ENCODE measurements at regions not wholly inside any gene's neighbourhood (a gene's known extent, or its start where the extent isn't known, plus 50 kb on each side); places are given as distances from the start of the nearest gene placed in this dataset.
"Not testable (repeated sequence)": the region's sequence is repeated elsewhere in the genome, so short reads cannot be mapped to it uniquely, and the experiment has no call there.

DNA sequence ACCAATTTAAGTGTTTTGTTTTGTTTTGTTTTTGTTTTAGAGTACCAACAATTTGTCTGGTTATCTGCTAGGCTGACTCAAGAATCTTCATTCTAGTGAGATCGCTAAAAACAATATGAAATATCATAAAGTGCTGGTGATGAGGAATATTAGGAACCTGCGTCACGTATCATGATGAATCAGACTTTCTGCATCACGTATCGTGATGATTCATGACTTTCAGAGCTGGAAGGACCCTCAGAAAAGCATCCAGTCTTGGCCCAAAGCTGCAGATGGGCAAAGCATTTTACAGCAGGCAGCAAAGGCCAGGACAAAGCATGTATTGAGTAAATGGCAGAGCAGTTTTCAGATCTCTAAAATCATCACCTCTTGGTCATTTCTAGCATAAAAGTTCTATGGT, 278.0 kb upstream of the BOD1L1 start:
- no peaks in the 10 kb centered on the region for H3K27me3 ChIP-seq
- no peaks in the 10 kb centered on the region for H3K36me3 ChIP-seq
- H3K4me3 ChIP-seq, result no peak overlapping the region
- H3K9me3 ChIP-seq, result no peaks in the 10 kb centered on the region
- no peak for DNase-seq

DNA sequence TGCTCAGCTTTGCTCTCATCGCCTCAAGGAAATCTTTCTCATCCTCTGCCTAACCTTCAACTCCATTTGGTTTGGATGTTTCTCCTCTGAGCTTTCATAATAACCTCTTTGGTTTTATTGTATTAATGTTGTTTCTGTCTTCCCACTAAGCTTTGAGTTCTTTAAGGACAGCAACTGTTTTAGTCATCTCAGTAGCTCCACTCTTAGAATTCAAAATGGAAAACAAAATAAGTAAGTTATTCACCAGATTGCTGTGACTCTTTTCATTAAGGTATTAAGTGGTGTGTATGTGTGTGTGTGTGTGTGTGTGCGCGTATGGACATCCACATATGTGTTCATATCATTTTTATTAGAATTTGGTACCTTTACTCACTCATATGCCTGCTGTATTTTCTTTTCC, 279.2 kb upstream of the BOD1L1 start:
- no peaks in the 10 kb centered on the region for H3K36me3 ChIP-seq
- no peaks in the 10 kb centered on the region for H3K9me3 ChIP-seq
- no peaks in the 10 kb centered on the region for H3K27me3 ChIP-seq
- no peak overlapping the region for H3K4me3 ChIP-seq
- no peak for DNase-seq

DNA sequence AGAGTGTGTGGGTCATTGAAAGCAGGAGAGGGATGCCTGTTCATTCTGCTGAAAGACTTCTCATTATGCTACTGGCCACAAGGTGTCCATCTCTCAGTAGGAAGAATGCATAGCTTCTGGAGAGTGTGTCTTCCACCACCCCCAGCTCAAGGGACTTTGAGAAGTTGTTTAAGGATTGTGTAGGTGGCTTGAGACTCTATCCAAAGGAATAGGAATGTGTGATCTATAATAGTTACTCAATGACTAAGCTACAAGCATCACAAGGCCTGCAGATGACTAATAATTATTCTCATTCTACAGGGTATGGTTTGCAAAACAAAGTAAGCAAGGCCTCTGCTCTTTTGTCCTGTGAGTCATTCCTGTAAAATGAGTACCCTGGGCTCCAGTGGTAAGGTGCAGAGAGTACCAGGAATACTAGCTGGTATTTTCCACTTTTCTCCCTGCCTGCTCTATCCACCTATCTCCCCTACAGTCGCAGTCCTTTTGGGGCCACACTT, 279.8 kb upstream of the BOD1L1 start:
- peak; percentile 70 for DNase-seq
- no peaks in the 10 kb centered on the region for H3K9me3 ChIP-seq
- H3K27me3 ChIP-seq, result no peaks in the 10 kb centered on the region
- H3K4me3 ChIP-seq, result no peak overlapping the region
- no peaks in the 10 kb centered on the region for H3K36me3 ChIP-seq

DNA sequence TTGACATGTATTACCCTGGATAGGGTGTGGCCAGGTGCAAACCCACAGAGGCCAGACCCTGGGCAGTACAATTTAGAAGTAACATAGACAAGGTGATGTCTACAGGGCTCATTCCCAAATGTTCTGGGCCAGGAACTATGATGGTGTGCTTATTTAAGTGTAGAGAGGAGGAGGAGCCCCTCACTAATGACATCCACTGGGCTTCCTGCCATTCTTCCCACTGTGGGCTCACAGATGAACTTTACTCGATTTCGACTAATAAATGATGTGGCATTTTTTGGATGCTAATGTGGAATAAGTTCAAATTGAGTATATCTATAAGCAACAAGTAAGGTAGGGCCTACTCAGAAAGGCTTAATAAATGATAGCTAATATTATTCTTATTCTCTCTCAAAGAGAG, 280.9 kb upstream of the BOD1L1 start:
- Histone ChIP-seq H3K36me3 (no peaks in the 10 kb centered on the region), H3K27me3 (no peaks in the 10 kb centered on the region)
- no peak for DNase-seq

DNA sequence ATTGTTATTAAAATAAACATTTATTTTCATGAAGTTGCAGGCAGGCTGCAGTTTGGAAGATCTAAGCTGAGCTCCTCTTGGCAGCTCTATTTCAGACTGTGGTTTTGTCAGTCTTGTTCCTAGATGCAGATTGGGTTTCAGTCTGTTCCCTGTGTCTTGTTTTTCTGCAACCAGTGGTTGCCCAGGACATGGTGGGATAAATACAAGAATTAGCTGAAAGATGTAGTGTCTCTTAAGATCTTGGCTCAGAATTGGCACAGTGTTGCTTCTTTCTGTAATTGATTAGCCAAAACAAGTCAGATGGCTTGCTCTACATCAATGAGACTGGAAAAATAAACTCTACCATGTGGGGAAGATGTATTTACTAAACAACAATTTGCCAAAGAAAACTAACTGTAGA, 283.0 kb upstream of the BOD1L1 start:
- Histone ChIP-seq H3K36me3 (no peaks in the 10 kb centered on the region), H3K4me3 (no peak overlapping the region), H3K9me3 (no peaks in the 10 kb centered on the region)

More for the DNA sequence above, 280.9 kb upstream of the BOD1L1 start:
- Histone ChIP-seq H3K4me3 (no peak overlapping the region), H3K9me3 (no peaks in the 10 kb centered on the region)

DNA sequence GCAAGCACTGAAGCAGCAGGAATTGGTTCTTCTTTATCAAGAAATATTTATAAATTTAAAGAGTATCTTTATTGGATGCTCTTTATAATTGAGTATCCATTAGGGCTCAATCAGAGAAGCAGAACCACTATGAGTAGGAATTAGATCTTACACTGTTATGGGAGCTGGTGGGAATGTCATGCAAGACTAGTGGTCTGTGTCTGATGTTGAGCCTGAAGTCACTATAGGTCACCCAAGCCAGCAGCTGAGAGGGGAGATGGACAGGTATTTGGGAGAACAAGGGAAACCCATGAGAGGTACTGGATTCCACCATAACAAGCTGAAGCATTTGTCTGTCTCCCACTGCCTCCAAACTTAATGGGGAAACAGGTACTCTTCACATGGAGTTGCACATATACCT, 283.7 kb upstream of the BOD1L1 start:
- Histone ChIP-seq H3K36me3 (no peaks in the 10 kb centered on the region), H3K27me3 (no peaks in the 10 kb centered on the region), H3K9me3 (no peaks in the 10 kb centered on the region), H3K4me3 (no peak overlapping the region)
- no peak for DNase-seq

More for the DNA sequence above, 283.0 kb upstream of the BOD1L1 start:
- H3K27me3 ChIP-seq, result no peaks in the 10 kb centered on the region
- DNase-seq, result no peak

DNA sequence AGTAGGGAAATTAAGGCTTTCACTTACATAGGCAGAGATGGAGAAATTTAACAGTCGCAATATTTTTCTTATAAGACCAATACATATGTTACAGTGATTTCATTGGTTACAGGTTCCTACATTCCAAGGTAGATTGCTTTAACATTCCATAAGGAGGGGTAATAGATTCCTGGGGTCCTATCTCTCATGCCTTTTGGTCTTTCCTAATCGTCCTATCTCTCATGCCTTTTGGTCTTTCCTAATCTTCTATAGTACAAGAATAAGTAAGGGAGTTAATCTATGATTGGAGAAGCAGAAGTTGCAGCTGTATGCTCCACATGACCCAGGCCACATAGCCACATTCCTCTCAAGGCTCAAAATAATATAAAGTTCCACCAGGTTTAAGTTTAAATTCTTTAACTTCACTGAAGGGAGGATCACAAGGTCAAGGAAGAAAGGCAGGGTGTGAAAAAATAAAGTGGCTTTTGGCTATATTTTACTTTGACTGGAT, 285.0 kb upstream of the BOD1L1 start:
- no peak for DNase-seq

DNA sequence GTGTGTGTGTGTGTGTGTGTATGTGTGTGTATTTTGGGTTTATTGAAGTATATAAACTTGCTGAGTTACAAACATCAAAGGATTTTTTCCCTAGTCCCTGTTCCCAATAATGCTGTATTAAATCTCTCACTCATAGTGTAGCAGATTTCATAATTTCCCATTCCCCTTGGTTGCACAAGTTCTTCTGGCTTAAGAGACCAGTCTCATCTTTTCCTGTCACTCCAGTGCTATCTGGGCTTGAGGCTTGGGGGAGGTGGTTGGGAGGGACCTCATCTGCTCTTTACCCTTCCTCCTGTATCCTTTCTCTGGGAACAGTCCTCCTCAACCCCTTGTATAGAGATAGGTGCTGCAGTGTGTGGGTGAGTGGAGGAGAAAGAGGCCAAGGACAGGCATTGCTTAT, 285.4 kb upstream of the BOD1L1 start:
- Histone ChIP-seq H3K36me3 (no peaks in the 10 kb centered on the region), H3K27me3 (no peaks in the 10 kb centered on the region), H3K4me3 (no peak overlapping the region), H3K9me3 (no peaks in the 10 kb centered on the region)
- no peak for DNase-seq

More for the DNA sequence above, 285.0 kb upstream of the BOD1L1 start:
- Histone ChIP-seq H3K36me3 (no peaks in the 10 kb centered on the region), H3K27me3 (no peaks in the 10 kb centered on the region), H3K9me3 (no peaks in the 10 kb centered on the region), H3K4me3 (no peak overlapping the region)

DNA sequence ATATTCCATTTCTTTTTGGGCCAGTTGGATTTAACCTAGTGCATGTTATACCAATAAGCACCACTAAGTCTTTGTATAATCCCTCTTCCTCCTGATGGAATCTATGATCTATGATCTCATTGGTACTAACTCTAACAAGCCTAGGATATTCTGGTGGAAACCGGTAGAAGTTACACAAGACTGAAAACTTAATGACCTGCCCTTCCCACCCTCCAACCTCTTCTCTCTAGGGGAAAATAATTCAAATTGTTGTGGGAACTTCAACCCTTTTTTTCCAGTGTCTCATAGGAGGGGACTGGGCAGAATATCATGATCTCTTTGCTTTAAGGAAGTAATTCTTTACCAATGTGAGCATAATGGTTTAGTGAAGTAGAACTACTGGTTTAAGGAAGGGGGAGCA, 289.5 kb upstream of the BOD1L1 start:
- Histone ChIP-seq H3K36me3 (no peaks in the 10 kb centered on the region), H3K9me3 (no peaks in the 10 kb centered on the region), H3K27me3 (no peaks in the 10 kb centered on the region), H3K4me3 (no peak overlapping the region)
- no peak for DNase-seq

DNA sequence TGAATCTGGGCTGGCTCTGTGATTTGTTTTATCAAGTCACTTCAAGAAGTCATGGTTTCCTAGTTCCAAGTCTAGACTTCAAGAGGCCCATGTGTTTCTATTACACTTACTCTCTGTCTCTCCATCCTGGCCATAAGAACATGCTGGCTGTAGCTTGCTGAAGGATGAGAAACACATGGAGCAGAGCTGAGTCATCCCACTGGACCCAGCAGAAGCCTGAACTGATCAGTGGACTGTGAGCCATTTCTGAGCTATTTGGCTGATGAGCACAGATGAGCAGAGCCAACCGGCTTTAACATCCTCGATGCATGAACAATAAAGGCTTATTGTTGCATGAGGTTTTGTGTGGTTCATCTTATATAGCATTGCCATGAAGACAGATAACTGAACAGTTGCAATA, 290.6 kb upstream of the BOD1L1 start:
- Histone ChIP-seq H3K36me3 (no peaks in the 10 kb centered on the region), H3K9me3 (no peaks in the 10 kb centered on the region), H3K4me3 (no peak overlapping the region), H3K27me3 (no peaks in the 10 kb centered on the region)
- DNase-seq, result peak; percentile 90

DNA sequence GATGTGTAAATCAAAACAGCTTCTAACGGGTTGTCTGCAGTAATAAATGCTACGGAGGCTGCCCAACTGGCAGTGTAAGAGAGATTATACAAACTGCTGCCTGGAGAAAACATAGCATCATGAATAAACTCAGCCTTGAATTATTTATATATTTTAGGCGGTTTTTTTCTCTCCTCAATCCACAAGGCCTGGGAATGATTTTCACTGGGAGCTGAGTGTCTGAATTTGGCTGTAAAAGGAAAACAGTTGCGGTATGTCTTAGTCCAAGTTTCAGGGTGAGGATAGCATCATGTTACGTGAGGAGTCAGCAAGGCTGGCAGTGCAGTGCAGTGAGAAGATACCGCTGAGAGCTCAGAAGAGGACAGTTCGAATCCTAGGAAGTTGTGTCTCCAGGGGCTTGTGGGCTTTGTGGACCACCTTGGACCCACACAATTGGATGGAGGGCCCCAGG, 291.5 kb upstream of the BOD1L1 start:
- Histone ChIP-seq H3K4me3 (no peak overlapping the region), H3K9me3 (no peaks in the 10 kb centered on the region), H3K36me3 (no peaks in the 10 kb centered on the region), H3K27me3 (no peaks in the 10 kb centered on the region)
- DNase-seq, result peak; percentile 75

DNA sequence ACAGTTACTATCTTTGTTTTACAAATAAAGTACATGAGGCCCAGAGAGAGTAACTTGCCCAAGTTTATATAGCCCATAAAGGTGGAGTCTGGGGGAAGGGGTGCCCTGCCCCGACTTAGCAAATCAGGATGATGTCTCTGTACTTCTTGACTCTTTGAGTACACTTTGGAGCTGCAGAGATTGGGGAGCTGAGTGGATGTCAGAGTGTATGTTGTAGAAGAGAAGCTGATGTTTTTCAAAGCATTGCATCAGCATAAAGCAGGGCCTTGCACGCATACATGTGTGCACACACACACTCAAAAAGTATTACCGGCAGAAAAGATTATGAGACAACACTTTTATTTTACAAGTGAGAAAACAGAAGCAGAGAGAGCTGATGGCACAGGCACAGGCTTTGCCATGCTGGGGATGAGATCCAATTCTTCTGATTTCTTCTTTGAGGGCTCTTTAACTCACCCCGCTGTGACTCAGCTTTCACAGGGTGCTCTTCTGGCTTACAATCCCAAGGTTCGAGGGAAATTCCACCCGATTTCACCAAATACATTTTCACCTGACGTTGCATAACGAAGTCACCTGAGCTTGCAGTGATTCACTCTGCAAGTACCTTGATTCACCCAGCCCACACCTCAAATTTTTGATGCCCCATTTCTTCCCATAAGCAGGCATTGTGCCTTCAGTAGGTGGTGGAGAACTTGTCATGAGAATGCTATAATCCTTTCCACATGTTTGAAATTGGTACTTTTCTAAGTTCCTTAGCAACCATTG, 292.8 kb upstream of the BOD1L1 start:
- DNase-seq, result peak; percentile 25
- Histone ChIP-seq H3K9me3 (no peaks in the 10 kb centered on the region), H3K4me3 (no peak overlapping the region), H3K36me3 (no peaks in the 10 kb centered on the region), H3K27me3 (no peaks in the 10 kb centered on the region)

DNA sequence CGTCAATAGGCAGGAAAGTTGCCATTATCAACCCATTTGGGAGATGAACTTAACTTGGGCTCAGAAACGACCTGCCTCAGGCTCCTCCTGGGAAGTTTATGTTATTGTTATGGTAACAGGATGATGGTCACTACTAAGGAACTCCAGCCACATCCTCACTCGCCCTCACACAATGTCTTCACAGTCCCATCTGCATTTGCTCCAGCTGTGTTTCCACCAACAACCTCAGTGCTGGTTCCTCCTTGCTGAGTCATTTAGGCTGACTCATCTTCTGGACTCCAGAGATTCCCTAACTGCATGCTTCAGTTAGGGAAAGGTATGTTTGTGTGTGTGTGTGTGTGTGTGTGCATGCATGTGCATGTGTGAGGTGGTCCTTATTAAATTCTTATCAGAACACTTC, 293.4 kb upstream of the BOD1L1 start:
- Histone ChIP-seq H3K9me3 (peaks cover 2% of the 10 kb centered on the region; the same call in 1 of the 2 replicates), H3K4me3 (no peak overlapping the region), H3K36me3 (no peaks in the 10 kb centered on the region), H3K27me3 (no peaks in the 10 kb centered on the region)
- peak; percentile 92 for DNase-seq

DNA sequence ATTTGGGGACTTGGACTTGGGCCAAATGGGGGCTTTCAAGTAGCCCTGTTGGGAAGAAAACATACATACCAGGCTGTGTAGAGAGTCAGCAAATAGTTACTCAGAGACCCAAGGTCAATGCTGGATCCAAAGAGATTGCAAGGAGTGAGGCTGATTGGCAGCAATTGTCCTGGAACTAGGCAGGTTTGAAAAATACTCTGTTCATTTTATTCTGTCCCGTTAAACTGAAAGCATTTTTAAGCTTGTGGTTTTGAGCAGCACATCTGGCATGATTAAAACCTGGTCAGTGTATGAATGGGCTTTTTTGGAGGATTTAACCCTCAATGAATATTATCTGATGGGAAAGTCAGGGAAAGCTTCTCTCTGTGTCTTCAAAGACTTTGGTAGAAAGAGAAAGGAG, 294.3 kb upstream of the BOD1L1 start:
- H3K4me3 ChIP-seq, result no peak overlapping the region
- peaks cover 2% of the 10 kb centered on the region; the same call in 1 of the 2 replicates for H3K9me3 ChIP-seq
- no peaks in the 10 kb centered on the region for H3K27me3 ChIP-seq
- DNase-seq, result no peak
- H3K36me3 ChIP-seq, result no peaks in the 10 kb centered on the region

DNA sequence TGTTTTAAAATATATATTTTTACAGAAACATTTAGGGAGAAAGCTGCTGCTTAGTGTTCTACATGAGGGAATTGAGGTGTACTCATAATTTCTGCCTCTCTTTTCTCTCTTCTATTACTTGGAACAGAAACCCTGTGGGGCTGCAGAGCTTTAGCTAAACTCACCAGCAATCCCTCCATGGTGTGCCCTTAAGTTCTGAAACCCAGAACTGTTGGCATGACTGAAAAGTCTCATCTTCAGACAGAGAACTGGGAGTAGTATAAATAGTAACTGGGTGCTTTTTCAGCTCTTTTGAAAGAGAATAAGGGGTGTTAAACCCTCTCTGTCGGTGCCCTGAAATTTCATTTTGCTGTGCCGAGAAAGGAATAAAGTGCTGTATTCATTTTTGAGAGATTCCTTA, 294.9 kb upstream of the BOD1L1 start:
- Histone ChIP-seq H3K36me3 (no peaks in the 10 kb centered on the region), H3K27me3 (no peaks in the 10 kb centered on the region), H3K4me3 (no peak overlapping the region), H3K9me3 (peaks cover 2% of the 10 kb centered on the region; the same call in 1 of the 2 replicates)
- DNase-seq, result no peak

DNA sequence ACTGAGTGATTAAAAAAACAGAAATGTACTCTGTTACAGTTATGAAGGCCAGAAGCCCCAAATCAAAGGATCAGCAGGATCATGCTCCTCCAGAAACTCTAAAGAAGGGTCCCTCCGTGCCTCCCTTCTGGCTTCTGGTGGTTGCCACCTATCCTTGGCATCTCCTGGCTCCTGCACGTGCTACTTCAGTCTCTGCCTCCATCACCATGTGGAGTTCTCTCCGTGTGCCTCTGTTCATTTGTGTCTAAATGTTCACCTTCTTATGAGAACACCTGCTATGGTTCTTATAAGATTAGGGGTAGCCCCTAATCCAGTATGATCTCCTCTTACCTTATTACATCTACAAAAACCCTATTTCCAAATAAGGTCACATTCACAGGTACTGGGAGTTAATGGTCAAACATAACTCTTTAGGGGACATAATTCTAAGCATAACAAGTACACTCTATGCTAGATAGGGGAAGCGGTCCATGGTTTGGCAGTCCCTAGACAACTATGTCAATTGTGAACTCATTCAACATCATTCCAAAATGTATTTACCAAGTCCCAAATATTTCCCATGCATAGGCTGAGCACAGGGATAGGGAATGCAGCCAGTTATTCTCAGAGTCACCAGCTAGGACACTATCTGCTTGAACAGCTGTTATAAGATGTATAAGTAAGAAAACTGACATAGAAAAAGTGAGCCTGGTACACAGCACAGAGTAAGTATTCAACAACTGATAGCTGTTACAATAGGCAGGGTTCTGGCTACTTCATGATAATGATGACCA, 295.5 kb upstream of the BOD1L1 start:
- H3K36me3 ChIP-seq, result no peaks in the 10 kb centered on the region
- H3K4me3 ChIP-seq, result no peak overlapping the region
- no peak for DNase-seq
- peaks cover 2% of the 10 kb centered on the region; the same call in 1 of the 2 replicates for H3K9me3 ChIP-seq
- no peaks in the 10 kb centered on the region for H3K27me3 ChIP-seq

DNA sequence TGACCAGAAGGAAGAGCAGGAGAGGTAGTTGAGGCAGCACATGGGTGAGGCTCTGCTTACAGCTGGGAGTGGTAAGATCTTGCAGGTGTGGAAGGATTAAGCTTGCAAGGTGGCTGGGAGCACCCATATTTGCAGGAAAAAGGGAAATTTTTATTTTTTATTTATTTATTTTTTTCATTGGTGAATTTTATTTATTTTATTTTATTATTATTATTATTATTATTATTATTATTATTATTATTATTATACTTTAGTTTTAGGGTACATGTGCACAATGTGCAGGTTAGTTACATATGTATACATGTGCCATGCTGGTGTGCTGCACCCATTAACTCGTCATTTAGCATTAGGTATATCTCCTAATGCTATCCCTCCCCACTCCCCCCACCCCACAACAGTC, 297.4 kb upstream of the BOD1L1 start:
- DNase-seq, H3K4me3 ChIP-seq, H3K27me3 ChIP-seq, H3K36me3 ChIP-seq, H3K9me3 ChIP-seq: not testable (repeated sequence)
